ENCODE measurements at regions not wholly inside any gene's neighbourhood (a gene's known extent, or its start where the extent isn't known, plus 50 kb on each side); places are given as distances from the start of the nearest gene placed in this dataset.
A peak's percentile ranks its signal among the peaks of the same experiment; 100 is the strongest.

GRCh38 chr2:149877913-149878312, 290.3 kb upstream of the MMADHC start:
- H3K27ac ChIP-seq (ENCODE audit: low read depth, low read length) = no peak overlapping the region
- H3K9me3 ChIP-seq (ENCODE audit: control insufficient read depth, insufficient read depth, low read length) = no peaks in the 10 kb centered on the region
- H3K36me3 ChIP-seq (ENCODE audit: control insufficient read depth, insufficient read depth, low read length) = no peaks in the 10 kb centered on the region
- H3K4me3 ChIP-seq (ENCODE audit: low read depth, low read length) = no peak overlapping the region
- no peaks in the 10 kb centered on the region for H3K4me1 ChIP-seq (ENCODE audit: control insufficient read depth, insufficient read depth, low read length)
- WGBS (ENCODE audit: insufficient coverage) = no CpG with 5 or more reads among the region's 1 CpG
- no peaks in the 10 kb centered on the region for H3K27me3 ChIP-seq (ENCODE audit: control insufficient read depth, insufficient read depth, low read length)
- DNase-seq (ENCODE audit: low read depth in 4 of 6, low spot score in 6 of 6) = no peak

GRCh38 chr2:149877074-149877473, 289.5 kb upstream of the MMADHC start:
- no peaks in the 10 kb centered on the region for H3K27me3 ChIP-seq (ENCODE audit: control insufficient read depth, insufficient read depth, low read length)
- H3K27ac ChIP-seq (ENCODE audit: low read depth, low read length) = no peak overlapping the region
- no CpG with 5 or more reads among the region's 3 CpGs for WGBS (ENCODE audit: insufficient coverage)
- no peak for DNase-seq (ENCODE audit: low read depth in 4 of 6, low spot score in 6 of 6)
- no peaks in the 10 kb centered on the region for H3K4me1 ChIP-seq (ENCODE audit: control insufficient read depth, insufficient read depth, low read length)
- no peaks in the 10 kb centered on the region for H3K9me3 ChIP-seq (ENCODE audit: control insufficient read depth, insufficient read depth, low read length)
- H3K36me3 ChIP-seq (ENCODE audit: control insufficient read depth, insufficient read depth, low read length) = no peaks in the 10 kb centered on the region
- no peak overlapping the region for H3K4me3 ChIP-seq (ENCODE audit: low read depth, low read length)

- Histone ChIP-seq H3K4me1 (ENCODE audit: control insufficient read depth, insufficient read depth, low read length) (no peaks in the 10 kb centered on the region), H3K27ac (ENCODE audit: low read depth, low read length) (no peak overlapping the region), H3K9me3 (ENCODE audit: control insufficient read depth, insufficient read depth, low read length) (no peaks in the 10 kb centered on the region), H3K36me3 (ENCODE audit: control insufficient read depth, insufficient read depth, low read length) (no peaks in the 10 kb centered on the region), H3K4me3 (ENCODE audit: low read depth, low read length) (no peak overlapping the region), H3K27me3 (ENCODE audit: control insufficient read depth, insufficient read depth, low read length) (no peaks in the 10 kb centered on the region)
- DNase-seq (ENCODE audit: low read depth in 4 of 6, low spot score in 6 of 6) = no peak
- 100% methylated on average over 1 of the region's 1 CpG for WGBS (ENCODE audit: insufficient coverage)
Observed at GRCh38 chr2:149873936-149874335, 286.4 kb upstream of the MMADHC start.

- no peaks in the 10 kb centered on the region for H3K9me3 ChIP-seq (ENCODE audit: control insufficient read depth, insufficient read depth, low read length)
- no peak overlapping the region for H3K27ac ChIP-seq (ENCODE audit: low read depth, low read length)
- H3K36me3 ChIP-seq (ENCODE audit: control insufficient read depth, insufficient read depth, low read length) = no peaks in the 10 kb centered on the region
- no peak overlapping the region for H3K4me3 ChIP-seq (ENCODE audit: low read depth, low read length)
- WGBS (ENCODE audit: insufficient coverage) = 83% methylated on average over 1 of the region's 2 CpGs
- no peaks in the 10 kb centered on the region for H3K27me3 ChIP-seq (ENCODE audit: control insufficient read depth, insufficient read depth, low read length)
- H3K4me1 ChIP-seq (ENCODE audit: control insufficient read depth, insufficient read depth, low read length) = no peaks in the 10 kb centered on the region
- no peak for DNase-seq (ENCODE audit: low read depth in 4 of 6, low spot score in 6 of 6)
Observed at GRCh38 chr2:149872638-149873150, 285.1 kb upstream of the MMADHC start.

- no peaks in the 10 kb centered on the region for H3K27me3 ChIP-seq (ENCODE audit: control insufficient read depth, insufficient read depth, low read length)
- DNase-seq (ENCODE audit: low read depth in 4 of 6, low spot score in 6 of 6) = no peak
- no peak overlapping the region for H3K4me3 ChIP-seq (ENCODE audit: low read depth, low read length)
- H3K36me3 ChIP-seq (ENCODE audit: control insufficient read depth, insufficient read depth, low read length) = no peaks in the 10 kb centered on the region
- no peaks in the 10 kb centered on the region for H3K9me3 ChIP-seq (ENCODE audit: control insufficient read depth, insufficient read depth, low read length)
- no CpG with 5 or more reads among the region's 2 CpGs for WGBS (ENCODE audit: insufficient coverage)
- H3K27ac ChIP-seq (ENCODE audit: low read depth, low read length) = no peak overlapping the region
- no peaks in the 10 kb centered on the region for H3K4me1 ChIP-seq (ENCODE audit: control insufficient read depth, insufficient read depth, low read length)
Observed at GRCh38 chr2:149872041-149872440, 284.5 kb upstream of the MMADHC start.

- DNase-seq (ENCODE audit: low read depth in 4 of 6, low spot score in 6 of 6) = peak in 1 of 6 donors; percentile 65
- WGBS (ENCODE audit: insufficient coverage) = 100% methylated on average over 2 of the region's 6 CpGs
- no peaks in the 10 kb centered on the region for H3K9me3 ChIP-seq (ENCODE audit: control insufficient read depth, insufficient read depth, low read length)
- H3K4me3 ChIP-seq (ENCODE audit: low read depth, low read length) = no peak overlapping the region
- H3K27me3 ChIP-seq (ENCODE audit: control insufficient read depth, insufficient read depth, low read length) = no peaks in the 10 kb centered on the region
- H3K36me3 ChIP-seq (ENCODE audit: control insufficient read depth, insufficient read depth, low read length) = no peaks in the 10 kb centered on the region
- no peaks in the 10 kb centered on the region for H3K4me1 ChIP-seq (ENCODE audit: control insufficient read depth, insufficient read depth, low read length)
- no peak overlapping the region for H3K27ac ChIP-seq (ENCODE audit: low read depth, low read length)
Observed at GRCh38 chr2:149871091-149871885, 283.7 kb upstream of the MMADHC start.

- no peak for DNase-seq (ENCODE audit: low read depth in 4 of 6, low spot score in 6 of 6)
- Histone ChIP-seq H3K4me3 (ENCODE audit: low read depth, low read length) (no peak overlapping the region), H3K4me1 (ENCODE audit: control insufficient read depth, insufficient read depth, low read length) (no peaks in the 10 kb centered on the region), H3K36me3 (ENCODE audit: control insufficient read depth, insufficient read depth, low read length) (no peaks in the 10 kb centered on the region), H3K27ac (ENCODE audit: low read depth, low read length) (no peak overlapping the region), H3K9me3 (ENCODE audit: control insufficient read depth, insufficient read depth, low read length) (peaks cover 4% of the 10 kb centered on the region), H3K27me3 (ENCODE audit: control insufficient read depth, insufficient read depth, low read length) (no peaks in the 10 kb centered on the region)
- 100% methylated on average over 1 of the region's 2 CpGs for WGBS (ENCODE audit: insufficient coverage)
Observed at GRCh38 chr2:149863227-149863626, 275.7 kb upstream of the MMADHC start.

- Histone ChIP-seq H3K4me3 (ENCODE audit: low read depth, low read length) (no peak overlapping the region), H3K27ac (ENCODE audit: low read depth, low read length) (peak overlapping the region; percentile 17), H3K9me3 (ENCODE audit: control insufficient read depth, insufficient read depth, low read length) (peaks cover 2% of the 10 kb centered on the region), H3K27me3 (ENCODE audit: control insufficient read depth, insufficient read depth, low read length) (no peaks in the 10 kb centered on the region), H3K36me3 (ENCODE audit: control insufficient read depth, insufficient read depth, low read length) (no peaks in the 10 kb centered on the region), H3K4me1 (ENCODE audit: control insufficient read depth, insufficient read depth, low read length) (no peaks in the 10 kb centered on the region)
- WGBS (ENCODE audit: insufficient coverage) = no CpG with 5 or more reads among the region's 2 CpGs
- DNase-seq (ENCODE audit: low read depth in 4 of 6, low spot score in 6 of 6) = no peak
Observed at GRCh38 chr2:149861034-149861433, 273.5 kb upstream of the MMADHC start.

GRCh38 chr2:149860276-149860921, 272.8 kb upstream of the MMADHC start:
- peaks cover 1% of the 10 kb centered on the region for H3K9me3 ChIP-seq (ENCODE audit: control insufficient read depth, insufficient read depth, low read length)
- 67% methylated on average over 1 of the region's 3 CpGs for WGBS (ENCODE audit: insufficient coverage)
- no peaks in the 10 kb centered on the region for H3K36me3 ChIP-seq (ENCODE audit: control insufficient read depth, insufficient read depth, low read length)
- peak in 1 of 6 donors; percentile 72 for DNase-seq (ENCODE audit: low read depth in 4 of 6, low spot score in 6 of 6)
- no peaks in the 10 kb centered on the region for H3K4me1 ChIP-seq (ENCODE audit: control insufficient read depth, insufficient read depth, low read length)
- no peaks in the 10 kb centered on the region for H3K27me3 ChIP-seq (ENCODE audit: control insufficient read depth, insufficient read depth, low read length)
- no peak overlapping the region for H3K4me3 ChIP-seq (ENCODE audit: low read depth, low read length)
- H3K27ac ChIP-seq (ENCODE audit: low read depth, low read length) = peak overlapping the region; percentile 73
